ENCODE measurements at regions not wholly inside any gene's neighbourhood (a gene's known extent, or its start where the extent isn't known, plus 50 kb on each side); places are given as distances from the start of the nearest gene placed in this dataset.

DNA sequence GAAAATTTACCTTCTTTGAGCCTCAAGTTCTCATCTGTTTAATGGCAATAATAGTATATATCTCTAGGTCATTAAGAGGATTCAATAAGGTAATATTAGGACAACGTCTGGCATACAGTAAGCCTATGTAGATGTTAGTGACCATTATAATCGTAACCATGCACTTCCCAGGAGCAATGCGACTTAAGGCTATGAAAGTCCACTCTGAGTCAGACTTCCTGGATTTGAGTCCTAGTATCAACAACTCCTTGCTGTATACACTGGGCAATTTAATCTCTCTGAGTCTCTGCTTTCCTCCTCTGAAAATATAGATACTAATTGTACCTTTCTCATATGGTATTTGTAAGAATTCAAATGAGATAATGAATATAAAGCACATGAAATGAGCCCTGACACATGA, 168.1 kb upstream of the HDDC2 start:
- H3K9ac ChIP-seq (ENCODE audit: low read length), result no peak overlapping the region
- H2AFZ ChIP-seq (ENCODE audit: low read depth, low read length), result no peak overlapping the region
- H3K27ac ChIP-seq (ENCODE audit: low read length), result no peak overlapping the region
- no peaks in the 10 kb centered on the region for H3K9me3 ChIP-seq (ENCODE audit: insufficient read depth, low read length)
- no peaks in the 10 kb centered on the region for H3K27me3 ChIP-seq (ENCODE audit: low read depth, low read length)
- H3K36me3 ChIP-seq (replicated peaks; ENCODE audit: low read depth, low read length), result no peaks in the 10 kb centered on the region
- peaks cover 15% of the 10 kb centered on the region for H3K4me1 ChIP-seq (ENCODE audit: low read length)
- H3K79me2 ChIP-seq (ENCODE audit: low read length), result no peaks in the 10 kb centered on the region
- TF ChIP-seq EZH2phosphoT487 (IDR thresholded peaks at IDR 0.05; ENCODE audit: low read depth), result no peak
- TF ChIP-seq, protein P1, sequence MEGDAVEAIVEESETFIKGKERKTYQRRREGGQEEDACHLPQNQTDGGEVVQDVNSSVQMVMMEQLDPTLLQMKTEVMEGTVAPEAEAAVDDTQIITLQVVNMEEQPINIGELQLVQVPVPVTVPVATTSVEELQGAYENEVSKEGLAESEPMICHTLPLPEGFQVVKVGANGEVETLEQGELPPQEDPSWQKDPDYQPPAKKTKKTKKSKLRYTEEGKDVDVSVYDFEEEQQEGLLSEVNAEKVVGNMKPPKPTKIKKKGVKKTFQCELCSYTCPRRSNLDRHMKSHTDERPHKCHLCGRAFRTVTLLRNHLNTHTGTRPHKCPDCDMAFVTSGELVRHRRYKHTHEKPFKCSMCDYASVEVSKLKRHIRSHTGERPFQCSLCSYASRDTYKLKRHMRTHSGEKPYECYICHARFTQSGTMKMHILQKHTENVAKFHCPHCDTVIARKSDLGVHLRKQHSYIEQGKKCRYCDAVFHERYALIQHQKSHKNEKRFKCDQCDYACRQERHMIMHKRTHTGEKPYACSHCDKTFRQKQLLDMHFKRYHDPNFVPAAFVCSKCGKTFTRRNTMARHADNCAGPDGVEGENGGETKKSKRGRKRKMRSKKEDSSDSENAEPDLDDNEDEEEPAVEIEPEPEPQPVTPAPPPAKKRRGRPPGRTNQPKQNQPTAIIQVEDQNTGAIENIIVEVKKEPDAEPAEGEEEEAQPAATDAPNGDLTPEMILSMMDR (IDR thresholded peaks at IDR 0.05; ENCODE audit: low read depth, low read length), result no peak
- no peak overlapping the region for H3K4me3 ChIP-seq (ENCODE audit: low read length)
- no peak overlapping the region for H3K4me2 ChIP-seq (ENCODE audit: low read length)
- no peaks in the 10 kb centered on the region for H4K20me1 ChIP-seq (ENCODE audit: insufficient read depth, low read length)

DNA sequence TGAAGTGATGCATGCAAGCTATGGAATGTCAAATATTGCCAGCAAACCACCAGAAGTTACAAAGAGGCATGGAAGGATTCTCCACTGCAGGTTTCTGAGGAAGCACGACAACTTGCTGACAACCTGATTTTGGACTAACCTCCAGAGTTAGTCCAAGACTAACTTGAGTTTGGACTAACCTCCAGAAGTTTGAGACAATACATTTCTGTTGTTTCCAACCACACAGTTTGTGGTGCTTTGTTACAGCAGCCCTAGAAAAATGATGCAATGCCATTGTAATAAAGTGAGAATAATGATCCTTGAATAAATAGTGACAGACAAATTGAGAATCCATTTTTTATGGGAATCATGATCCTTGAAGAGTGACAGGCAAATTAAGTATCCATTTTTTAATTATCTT, 169.9 kb upstream of the HDDC2 start:
- H3K27ac ChIP-seq (ENCODE audit: low read length), result no peak overlapping the region
- H3K79me2 ChIP-seq (ENCODE audit: low read length), result no peaks in the 10 kb centered on the region
- H3K36me3 ChIP-seq (replicated peaks; ENCODE audit: low read depth, low read length), result no peaks in the 10 kb centered on the region
- H3K9ac ChIP-seq (ENCODE audit: low read length), result no peak overlapping the region
- H3K9me3 ChIP-seq (ENCODE audit: insufficient read depth, low read length), result no peaks in the 10 kb centered on the region
- TF ChIP-seq, protein P1 (IDR thresholded peaks at IDR 0.05; ENCODE audit: low read depth, low read length), result no peak
- no peak for TF ChIP-seq EZH2phosphoT487 (IDR thresholded peaks at IDR 0.05; ENCODE audit: low read depth)
- peaks cover 15% of the 10 kb centered on the region for H3K4me1 ChIP-seq (ENCODE audit: low read length)
- no peaks in the 10 kb centered on the region for H4K20me1 ChIP-seq (ENCODE audit: insufficient read depth, low read length)
- H2AFZ ChIP-seq (ENCODE audit: low read depth, low read length), result no peak overlapping the region
- no peak overlapping the region for H3K4me2 ChIP-seq (ENCODE audit: low read length)
- H3K4me3 ChIP-seq (ENCODE audit: low read length), result no peak overlapping the region
- no peaks in the 10 kb centered on the region for H3K27me3 ChIP-seq (ENCODE audit: low read depth, low read length)

DNA sequence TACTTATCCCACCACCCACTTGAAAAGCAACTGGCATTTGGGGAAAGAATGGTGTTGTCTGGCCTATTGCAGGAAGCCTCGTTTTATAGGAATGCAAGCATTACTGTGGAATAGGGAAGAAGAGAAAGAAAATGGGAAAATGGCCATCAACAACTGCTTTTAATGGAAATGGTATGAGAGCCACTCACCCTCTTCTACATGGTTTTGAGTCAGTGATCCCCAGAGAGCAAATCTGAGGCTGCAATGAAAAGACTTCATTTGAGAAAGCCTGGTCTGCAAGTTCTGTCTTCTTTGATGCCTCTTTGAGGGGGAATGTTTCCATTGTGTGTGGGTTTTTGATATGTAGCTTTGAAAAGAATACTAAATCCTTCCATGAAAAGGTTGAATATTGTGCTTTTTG, 172.3 kb upstream of the HDDC2 start:
- Histone ChIP-seq H2AFZ (ENCODE audit: low read depth, low read length) (no peak overlapping the region), H3K4me3 (ENCODE audit: low read length) (no peak overlapping the region), H3K9ac (ENCODE audit: low read length) (no peak overlapping the region), H3K36me3 (replicated peaks; ENCODE audit: low read depth, low read length) (no peaks in the 10 kb centered on the region), H3K27ac (ENCODE audit: low read length) (no peak overlapping the region), H4K20me1 (ENCODE audit: insufficient read depth, low read length) (no peaks in the 10 kb centered on the region), H3K79me2 (ENCODE audit: low read length) (no peaks in the 10 kb centered on the region), H3K4me2 (ENCODE audit: low read length) (no peak overlapping the region), H3K4me1 (ENCODE audit: low read length) (peaks cover 8% of the 10 kb centered on the region), H3K9me3 (ENCODE audit: insufficient read depth, low read length) (no peaks in the 10 kb centered on the region), H3K27me3 (ENCODE audit: low read depth, low read length) (no peaks in the 10 kb centered on the region)
- no peak for TF ChIP-seq EZH2phosphoT487 (IDR thresholded peaks at IDR 0.05; ENCODE audit: low read depth)
- TF ChIP-seq, protein P1 (IDR thresholded peaks at IDR 0.05; ENCODE audit: low read depth, low read length), result no peak

DNA sequence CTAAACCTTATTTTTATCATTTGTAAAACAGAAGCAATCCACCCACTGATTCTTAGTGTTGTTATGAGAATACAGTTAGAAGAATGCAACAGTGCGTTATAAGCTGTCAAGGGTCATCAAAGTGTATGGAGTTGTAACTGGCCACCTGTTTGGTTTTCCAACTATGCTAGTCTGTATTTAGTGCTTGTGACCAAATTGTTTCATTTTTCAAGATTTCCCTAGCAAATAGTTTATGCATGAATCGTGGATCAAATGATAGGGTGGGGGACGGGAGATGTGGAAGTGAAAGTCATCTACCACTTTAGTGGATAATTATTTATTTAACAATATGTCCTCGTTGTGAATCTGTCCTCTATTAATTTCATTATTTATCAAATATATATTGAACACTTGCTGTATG, 175.4 kb upstream of the HDDC2 start:
- no peak overlapping the region for H3K4me2 ChIP-seq (ENCODE audit: low read length)
- TF ChIP-seq EZH2phosphoT487 (IDR thresholded peaks at IDR 0.05; ENCODE audit: low read depth), result no peak
- TF ChIP-seq, protein P1 (IDR thresholded peaks at IDR 0.05; ENCODE audit: low read depth, low read length), result no peak
- no peak overlapping the region for H3K4me3 ChIP-seq (ENCODE audit: low read length)

More for the DNA sequence above, 175.4 kb upstream of the HDDC2 start:
- Histone ChIP-seq H4K20me1 (ENCODE audit: insufficient read depth, low read length) (no peaks in the 10 kb centered on the region), H2AFZ (ENCODE audit: low read depth, low read length) (no peak overlapping the region), H3K27me3 (ENCODE audit: low read depth, low read length) (no peaks in the 10 kb centered on the region), H3K27ac (ENCODE audit: low read length) (no peak overlapping the region), H3K9ac (ENCODE audit: low read length) (no peak overlapping the region), H3K36me3 (replicated peaks; ENCODE audit: low read depth, low read length) (no peaks in the 10 kb centered on the region), H3K9me3 (ENCODE audit: insufficient read depth, low read length) (no peaks in the 10 kb centered on the region), H3K79me2 (ENCODE audit: low read length) (no peaks in the 10 kb centered on the region), H3K4me1 (ENCODE audit: low read length) (peaks cover 5% of the 10 kb centered on the region)

Data from OCI-LY3 (cell line).